ENCODE measurements at regions not wholly inside any gene's neighbourhood (a gene's known extent, or its start where the extent isn't known, plus 50 kb on each side); places are given as distances from the start of the nearest gene placed in this dataset.

DNA sequence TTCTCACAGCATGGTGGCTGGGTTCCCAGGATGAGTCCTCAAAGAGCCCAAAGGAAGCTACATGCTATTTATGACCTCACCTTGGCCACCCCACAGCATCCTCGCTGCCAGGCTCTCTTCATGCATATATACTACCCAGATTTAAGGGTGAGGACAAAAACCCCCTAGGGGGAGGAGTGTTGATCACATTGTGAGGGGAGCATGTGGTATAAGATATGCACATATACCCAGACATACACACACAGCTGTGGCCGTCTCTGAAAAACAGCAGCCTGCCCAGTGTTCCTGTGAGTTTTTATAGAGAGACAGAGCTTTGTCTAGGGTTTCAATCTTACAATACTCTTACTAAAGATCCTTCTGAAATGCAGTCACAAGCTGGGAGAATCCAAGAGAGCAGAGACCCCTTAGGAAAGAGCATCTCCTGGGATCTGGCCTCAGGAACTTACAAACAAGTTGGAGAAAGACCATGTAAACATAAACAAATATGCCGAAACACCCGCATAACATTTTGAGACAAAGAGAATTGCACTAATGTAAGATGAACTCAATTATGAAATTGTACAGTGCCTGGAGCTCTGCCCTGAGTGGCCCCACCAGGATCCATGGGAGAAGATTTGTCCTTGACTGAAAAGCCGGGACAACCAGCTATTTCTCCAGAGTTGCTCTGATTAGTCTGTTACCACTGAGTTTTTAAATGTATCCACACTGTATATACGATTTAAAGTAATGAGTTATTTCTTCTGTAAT, 146.4 kb downstream of the GADD45G start:
- H3K4me3 ChIP-seq (ENCODE audit: severe bottlenecking), result no peak overlapping the region
- H3K36me3 ChIP-seq (ENCODE audit: low read depth), result no peaks in the 10 kb centered on the region
- H3K27me3 ChIP-seq (ENCODE audit: insufficient read depth, poor library complexity, severe bottlenecking), result no peaks in the 10 kb centered on the region
- H3K9me3 ChIP-seq (ENCODE audit: severe bottlenecking), result no peaks in the 10 kb centered on the region
- no peak for ATAC-seq (ENCODE audit: low read depth)
- no peak for DNase-seq (ENCODE audit: low spot score)
- TF ChIP-seq, protein P1, sequence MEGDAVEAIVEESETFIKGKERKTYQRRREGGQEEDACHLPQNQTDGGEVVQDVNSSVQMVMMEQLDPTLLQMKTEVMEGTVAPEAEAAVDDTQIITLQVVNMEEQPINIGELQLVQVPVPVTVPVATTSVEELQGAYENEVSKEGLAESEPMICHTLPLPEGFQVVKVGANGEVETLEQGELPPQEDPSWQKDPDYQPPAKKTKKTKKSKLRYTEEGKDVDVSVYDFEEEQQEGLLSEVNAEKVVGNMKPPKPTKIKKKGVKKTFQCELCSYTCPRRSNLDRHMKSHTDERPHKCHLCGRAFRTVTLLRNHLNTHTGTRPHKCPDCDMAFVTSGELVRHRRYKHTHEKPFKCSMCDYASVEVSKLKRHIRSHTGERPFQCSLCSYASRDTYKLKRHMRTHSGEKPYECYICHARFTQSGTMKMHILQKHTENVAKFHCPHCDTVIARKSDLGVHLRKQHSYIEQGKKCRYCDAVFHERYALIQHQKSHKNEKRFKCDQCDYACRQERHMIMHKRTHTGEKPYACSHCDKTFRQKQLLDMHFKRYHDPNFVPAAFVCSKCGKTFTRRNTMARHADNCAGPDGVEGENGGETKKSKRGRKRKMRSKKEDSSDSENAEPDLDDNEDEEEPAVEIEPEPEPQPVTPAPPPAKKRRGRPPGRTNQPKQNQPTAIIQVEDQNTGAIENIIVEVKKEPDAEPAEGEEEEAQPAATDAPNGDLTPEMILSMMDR (IDR thresholded peaks at IDR 0.05; ENCODE audit: poor library complexity, severe bottlenecking), result no peak
- no peak overlapping the region for H3K27ac ChIP-seq (ENCODE audit: poor library complexity, severe bottlenecking)
- H3K4me1 ChIP-seq (ENCODE audit: insufficient read depth, poor library complexity, severe bottlenecking), result no peaks in the 10 kb centered on the region

DNA sequence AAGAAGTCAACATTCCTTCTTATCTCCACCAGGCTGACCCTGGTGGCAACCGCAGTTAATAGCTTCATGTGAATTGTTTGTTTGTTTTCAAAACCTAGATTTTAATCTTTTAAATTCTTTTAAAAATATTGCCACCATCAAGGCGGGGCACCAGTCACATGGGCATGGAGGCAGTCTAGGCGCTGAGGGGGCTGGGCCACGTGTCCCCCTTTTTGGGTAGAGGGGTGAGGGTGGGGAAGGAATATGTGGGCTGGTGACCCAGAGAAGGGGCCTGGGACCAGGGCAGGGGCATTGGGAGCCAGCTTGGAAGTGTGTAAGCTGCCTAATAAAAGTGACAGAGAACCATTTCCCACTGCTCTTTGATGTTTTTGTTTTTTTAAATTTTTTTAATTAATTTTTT, 147.3 kb downstream of the GADD45G start:
- Histone ChIP-seq H3K27me3 (ENCODE audit: insufficient read depth, poor library complexity, severe bottlenecking) (no peaks in the 10 kb centered on the region), H3K27ac (ENCODE audit: poor library complexity, severe bottlenecking) (no peak overlapping the region), H3K9me3 (ENCODE audit: severe bottlenecking) (no peaks in the 10 kb centered on the region), H3K36me3 (ENCODE audit: low read depth) (no peaks in the 10 kb centered on the region), H3K4me1 (ENCODE audit: insufficient read depth, poor library complexity, severe bottlenecking) (no peaks in the 10 kb centered on the region), H3K4me3 (ENCODE audit: severe bottlenecking) (no peak overlapping the region)
- ATAC-seq (ENCODE audit: low read depth), result no peak
- DNase-seq (ENCODE audit: low spot score), result no peak
- TF ChIP-seq, protein P1 (IDR thresholded peaks at IDR 0.05; ENCODE audit: poor library complexity, severe bottlenecking), result no peak

DNA sequence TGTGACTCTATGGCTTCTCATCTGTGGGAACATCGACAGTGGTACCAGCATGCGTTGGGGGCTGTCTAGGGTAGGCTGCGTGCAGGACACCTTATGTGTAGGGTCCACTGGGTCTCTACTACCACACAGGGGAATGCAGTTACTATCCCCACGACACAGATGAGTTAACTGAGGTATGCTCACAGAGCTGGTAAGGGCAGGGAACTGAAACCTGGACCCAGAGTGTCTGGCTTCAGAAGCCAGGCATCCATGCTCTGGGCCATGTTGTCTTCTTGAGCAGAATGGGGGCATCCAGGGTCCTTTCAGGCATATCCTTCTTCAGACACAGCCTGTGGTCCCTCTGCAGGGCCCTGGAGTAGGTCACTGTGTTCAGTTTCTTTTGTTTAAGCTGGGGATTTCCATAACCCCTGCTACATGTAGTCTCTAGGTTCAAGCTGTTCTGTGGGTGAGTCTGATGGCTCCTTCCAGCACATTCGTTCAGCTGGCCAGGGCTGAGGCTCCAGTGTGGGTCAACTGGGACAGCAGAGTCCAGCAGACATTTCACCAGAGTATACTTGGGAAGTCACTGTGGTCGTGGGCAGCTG, 148.8 kb downstream of the GADD45G start:
- Histone ChIP-seq H3K27ac (ENCODE audit: poor library complexity, severe bottlenecking) (no peak overlapping the region), H3K4me3 (ENCODE audit: severe bottlenecking) (no peak overlapping the region), H3K36me3 (ENCODE audit: low read depth) (no peaks in the 10 kb centered on the region), H3K9me3 (ENCODE audit: severe bottlenecking) (no peaks in the 10 kb centered on the region), H3K27me3 (ENCODE audit: insufficient read depth, poor library complexity, severe bottlenecking) (no peaks in the 10 kb centered on the region), H3K4me1 (ENCODE audit: insufficient read depth, poor library complexity, severe bottlenecking) (no peaks in the 10 kb centered on the region)
- DNase-seq (ENCODE audit: low spot score) (no peak), ATAC-seq (ENCODE audit: low read depth) (no peak)
- TF ChIP-seq, protein P1 (IDR thresholded peaks at IDR 0.05; ENCODE audit: poor library complexity, severe bottlenecking), result no peak

DNA sequence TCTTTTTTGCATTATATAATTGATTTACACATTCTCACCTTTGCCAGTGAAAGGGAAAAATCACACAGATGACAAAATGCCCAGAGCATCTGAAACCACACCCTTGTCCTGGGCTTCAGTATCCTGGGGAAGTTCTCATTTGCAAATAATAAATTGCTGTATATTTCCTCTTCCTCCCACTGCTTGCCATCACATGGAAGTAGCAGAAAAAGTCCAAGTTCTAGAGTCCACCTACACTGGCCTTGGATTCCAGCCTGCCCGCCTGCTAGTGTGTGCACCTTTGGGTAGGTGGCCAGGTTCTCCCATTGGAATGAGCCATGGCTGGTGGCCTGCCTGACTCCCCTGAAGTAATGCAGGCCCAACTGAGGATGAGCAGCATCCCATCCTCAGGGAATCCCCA, 149.4 kb downstream of the GADD45G start:
- TF ChIP-seq, protein P1 (IDR thresholded peaks at IDR 0.05; ENCODE audit: poor library complexity, severe bottlenecking), result no peak
- no peaks in the 10 kb centered on the region for H3K36me3 ChIP-seq (ENCODE audit: low read depth)
- DNase-seq (ENCODE audit: low spot score) (no peak), ATAC-seq (ENCODE audit: low read depth) (no peak)
- H3K4me3 ChIP-seq (ENCODE audit: severe bottlenecking), result no peak overlapping the region
- H3K4me1 ChIP-seq (ENCODE audit: insufficient read depth, poor library complexity, severe bottlenecking), result no peaks in the 10 kb centered on the region
- H3K27me3 ChIP-seq (ENCODE audit: insufficient read depth, poor library complexity, severe bottlenecking), result no peaks in the 10 kb centered on the region
- no peaks in the 10 kb centered on the region for H3K9me3 ChIP-seq (ENCODE audit: severe bottlenecking)
- no peak overlapping the region for H3K27ac ChIP-seq (ENCODE audit: poor library complexity, severe bottlenecking)

DNA sequence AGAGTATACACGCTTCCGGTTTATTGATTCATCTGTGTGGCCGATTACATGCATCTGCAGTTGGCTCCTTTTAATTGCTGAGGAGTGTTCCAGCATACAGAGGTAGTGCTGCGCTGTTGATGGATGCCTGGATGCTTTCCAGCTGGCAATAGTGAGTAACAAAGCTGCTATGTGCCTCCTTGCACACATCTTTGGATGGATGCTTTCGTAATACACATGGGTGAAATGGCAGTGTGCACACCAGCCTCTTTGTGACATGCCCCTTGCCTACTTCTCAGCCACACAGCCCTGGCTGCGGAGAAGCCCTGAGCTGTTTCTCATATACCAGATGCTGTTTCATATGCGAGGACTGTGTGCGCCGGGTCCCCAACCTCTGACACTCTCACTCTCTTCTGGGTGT, 151.0 kb downstream of the GADD45G start:
- ATAC-seq (ENCODE audit: low read depth) (peak; percentile 90), DNase-seq (ENCODE audit: low spot score) (no peak)
- Histone ChIP-seq H3K4me3 (ENCODE audit: severe bottlenecking) (no peak overlapping the region), H3K27ac (ENCODE audit: poor library complexity, severe bottlenecking) (no peak overlapping the region), H3K4me1 (ENCODE audit: insufficient read depth, poor library complexity, severe bottlenecking) (no peaks in the 10 kb centered on the region), H3K27me3 (ENCODE audit: insufficient read depth, poor library complexity, severe bottlenecking) (no peaks in the 10 kb centered on the region), H3K36me3 (ENCODE audit: low read depth) (no peaks in the 10 kb centered on the region), H3K9me3 (ENCODE audit: severe bottlenecking) (no peaks in the 10 kb centered on the region)
- TF ChIP-seq, protein P1 (IDR thresholded peaks at IDR 0.05; ENCODE audit: poor library complexity, severe bottlenecking), result no peak
